ENCODE measurements at regions not wholly inside any gene's neighbourhood (a gene's known extent, or its start where the extent isn't known, plus 50 kb on each side); places are given as distances from the start of the nearest gene placed in this dataset.

- Histone ChIP-seq H3K4me3 (no peak overlapping the region), H3K27me3 (ENCODE audit: low read depth) (peaks cover 11% of the 10 kb centered on the region), H3K9me3 (no peaks in the 10 kb centered on the region), H3K36me3 (no peaks in the 10 kb centered on the region), H3K27ac (no peak overlapping the region), H3K4me1 (no peaks in the 10 kb centered on the region)
- no peak for DNase-seq
- TF ChIP-seq CTCF (IDR thresholded peaks at IDR 0.05) = no peak
- intact Hi-C loops (cut with DNase I) = no loop called here
- no peak for ATAC-seq
These were observed 256.2 kb downstream of the FOXL1 start for GRCh38 chr16:86834451-86835035.

- Histone ChIP-seq H3K27ac (no peak overlapping the region), H3K27me3 (ENCODE audit: low read depth) (peaks cover 6% of the 10 kb centered on the region), H3K36me3 (no peaks in the 10 kb centered on the region), H3K9me3 (no peaks in the 10 kb centered on the region), H3K4me3 (no peak overlapping the region), H3K4me1 (no peaks in the 10 kb centered on the region)
- intact Hi-C loops (cut with DNase I) = no loop called here
- ATAC-seq (no peak), DNase-seq (no peak)
- no peak for TF ChIP-seq CTCF (IDR thresholded peaks at IDR 0.05)
These were observed 257.6 kb downstream of the FOXL1 start for GRCh38 chr16:86835982-86836381.

GRCh38 chr16:86836503-86837129, 258.3 kb downstream of the FOXL1 start:
- ATAC-seq (no peak), DNase-seq (no peak)
- H3K27me3 ChIP-seq (ENCODE audit: low read depth) = peaks cover under 1% of the 10 kb centered on the region
- H3K36me3 ChIP-seq = no peaks in the 10 kb centered on the region
- no peak for TF ChIP-seq CTCF (IDR thresholded peaks at IDR 0.05)
- H3K4me1 ChIP-seq = no peaks in the 10 kb centered on the region
- H3K4me3 ChIP-seq = no peak overlapping the region
- no peak overlapping the region for H3K27ac ChIP-seq
- intact Hi-C loops (cut with DNase I) = no loop called here
- H3K9me3 ChIP-seq = no peaks in the 10 kb centered on the region

- H3K4me3 ChIP-seq = no peak overlapping the region
- H3K27me3 ChIP-seq (ENCODE audit: low read depth) = no peaks in the 10 kb centered on the region
- no peak overlapping the region for H3K27ac ChIP-seq
- ATAC-seq (no peak), DNase-seq (no peak)
- no peaks in the 10 kb centered on the region for H3K36me3 ChIP-seq
- H3K4me1 ChIP-seq = no peaks in the 10 kb centered on the region
- intact Hi-C loops (cut with DNase I) = no loop called here
- no peak for TF ChIP-seq CTCF (IDR thresholded peaks at IDR 0.05)
- no peaks in the 10 kb centered on the region for H3K9me3 ChIP-seq
These were observed 265.5 kb downstream of the FOXL1 start for GRCh38 chr16:86843812-86844211.

GRCh38 chr16:86844695-86845094, 266.3 kb downstream of the FOXL1 start:
- Histone ChIP-seq H3K36me3 (no peaks in the 10 kb centered on the region), H3K9me3 (no peaks in the 10 kb centered on the region), H3K4me3 (no peak overlapping the region), H3K27ac (no peak overlapping the region), H3K27me3 (ENCODE audit: low read depth) (no peaks in the 10 kb centered on the region), H3K4me1 (no peaks in the 10 kb centered on the region)
- intact Hi-C loops (cut with DNase I) = no loop called here
- DNase-seq (no peak), ATAC-seq (no peak)
- no peak for TF ChIP-seq CTCF (IDR thresholded peaks at IDR 0.05)
